ENCODE measurements at regions not wholly inside any gene's neighbourhood (a gene's known extent, or its start where the extent isn't known, plus 50 kb on each side); places are given as distances from the start of the nearest gene placed in this dataset.

DNA sequence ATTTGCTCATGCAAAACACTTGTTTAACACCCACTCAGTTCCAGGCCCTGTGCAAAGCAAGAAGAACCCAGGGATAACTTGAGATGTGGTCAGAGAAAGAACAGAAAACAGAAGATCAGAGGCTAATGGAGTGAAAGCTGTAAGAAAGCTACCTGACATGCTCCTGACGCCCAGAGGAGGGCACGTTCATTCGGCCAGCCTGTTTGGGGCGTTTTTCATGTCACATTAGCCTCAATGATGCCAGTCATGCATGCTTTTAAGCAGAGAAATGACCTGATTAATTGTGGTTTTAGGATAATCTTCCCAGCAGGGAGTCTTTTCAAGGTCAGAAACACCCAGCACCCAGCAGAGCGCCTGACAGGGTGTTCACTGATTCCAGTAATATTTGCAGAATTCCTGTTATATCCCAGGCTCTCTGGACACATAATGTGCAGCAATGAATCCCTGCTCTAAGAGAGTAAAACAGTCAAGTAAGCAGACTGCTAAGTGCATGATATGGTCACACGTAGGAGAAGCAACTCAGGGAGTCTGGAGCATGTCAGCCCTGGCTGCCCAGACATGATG, 320.0 kb downstream of the LRATD1 start:
- Histone ChIP-seq H3K9me3 (replicated peaks; ENCODE audit: control insufficient read depth, low read depth, low read length) (no peaks in the 10 kb centered on the region), H3K4me3 (ENCODE audit: low read length) (no peak overlapping the region), H3K27me3 (ENCODE audit: control insufficient read depth, insufficient read depth, low read length) (no peaks in the 10 kb centered on the region), H3K36me3 (ENCODE audit: control insufficient read depth, insufficient read depth, low read length) (no peaks in the 10 kb centered on the region), H3K4me1 (ENCODE audit: control insufficient read depth, insufficient read depth, low read length) (no peaks in the 10 kb centered on the region), H3K27ac (ENCODE audit: low read length) (no peak overlapping the region)
- WGBS (ENCODE audit: insufficient coverage): 83% methylated on average over 6 of the region's 6 CpGs
- DNase-seq: no peak

DNA sequence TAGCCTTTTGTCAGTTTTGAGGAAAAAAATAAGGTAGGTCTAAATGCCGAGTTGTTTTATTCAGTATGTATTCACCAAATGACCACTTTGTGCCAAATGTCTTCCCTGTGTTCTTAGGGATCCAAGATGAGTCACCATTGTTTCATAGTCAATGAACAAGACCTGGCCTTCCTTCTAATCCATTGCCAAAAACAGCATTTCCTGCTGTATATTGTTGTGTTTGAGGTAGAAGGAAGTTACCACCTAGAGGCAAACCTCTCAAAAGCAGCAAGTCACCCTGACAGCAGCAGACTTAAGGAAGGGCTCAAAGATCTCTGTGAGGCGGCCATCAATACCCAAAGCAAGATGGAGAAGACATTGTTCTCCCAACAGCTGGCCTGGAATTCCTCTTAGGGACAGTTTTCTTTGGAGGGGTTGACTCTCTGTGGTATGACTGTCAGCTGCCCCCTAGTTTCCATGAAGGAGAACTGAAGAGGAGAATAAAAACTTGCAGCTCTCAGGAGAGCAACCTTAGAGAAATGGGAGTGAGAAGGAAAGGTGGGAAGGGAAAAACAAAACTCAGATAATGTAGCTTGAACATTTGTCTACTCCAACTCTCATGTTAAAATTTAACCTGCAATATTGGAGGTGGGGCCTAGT, 328.3 kb downstream of the LRATD1 start:
- DNase-seq: no peak
- Histone ChIP-seq H3K27me3 (ENCODE audit: control insufficient read depth, insufficient read depth, low read length) (no peaks in the 10 kb centered on the region), H3K36me3 (ENCODE audit: control insufficient read depth, insufficient read depth, low read length) (no peaks in the 10 kb centered on the region), H3K9me3 (replicated peaks; ENCODE audit: control insufficient read depth, low read depth, low read length) (no peaks in the 10 kb centered on the region), H3K27ac (ENCODE audit: low read length) (no peak overlapping the region), H3K4me1 (ENCODE audit: control insufficient read depth, insufficient read depth, low read length) (no peaks in the 10 kb centered on the region), H3K4me3 (ENCODE audit: low read length) (no peak overlapping the region)
- no CpG with 5 or more reads among the region's 2 CpGs for WGBS (ENCODE audit: insufficient coverage)

DNA sequence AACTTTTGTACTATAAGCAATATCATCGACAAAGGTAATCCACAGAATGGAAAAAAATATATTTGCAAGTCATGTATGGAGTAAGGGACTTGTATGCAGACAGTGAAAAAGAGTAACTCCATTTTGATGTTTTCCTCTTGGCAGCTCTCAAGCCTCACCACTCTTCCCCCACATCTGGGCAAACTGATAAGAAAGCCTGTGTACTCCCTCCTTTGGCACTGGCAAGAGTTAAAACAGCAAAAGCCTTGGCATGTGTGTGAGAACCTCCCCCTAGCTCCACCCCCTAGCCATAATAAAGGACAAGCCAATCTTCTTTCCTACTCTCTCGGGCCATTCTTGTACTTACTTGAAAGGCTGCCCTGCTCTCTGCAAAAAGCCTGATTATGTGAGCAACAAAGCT, 335.2 kb downstream of the LRATD1 start:
- no peak for DNase-seq
- H3K4me3 ChIP-seq (ENCODE audit: low read length): no peak overlapping the region
- H3K27ac ChIP-seq (ENCODE audit: low read length): no peak overlapping the region
- H3K27me3 ChIP-seq (ENCODE audit: control insufficient read depth, insufficient read depth, low read length): no peaks in the 10 kb centered on the region
- no CpG with 5 or more reads among the region's 2 CpGs for WGBS (ENCODE audit: insufficient coverage)
- no peaks in the 10 kb centered on the region for H3K4me1 ChIP-seq (ENCODE audit: control insufficient read depth, insufficient read depth, low read length)
- no peaks in the 10 kb centered on the region for H3K9me3 ChIP-seq (replicated peaks; ENCODE audit: control insufficient read depth, low read depth, low read length)
- no peaks in the 10 kb centered on the region for H3K36me3 ChIP-seq (ENCODE audit: control insufficient read depth, insufficient read depth, low read length)

DNA sequence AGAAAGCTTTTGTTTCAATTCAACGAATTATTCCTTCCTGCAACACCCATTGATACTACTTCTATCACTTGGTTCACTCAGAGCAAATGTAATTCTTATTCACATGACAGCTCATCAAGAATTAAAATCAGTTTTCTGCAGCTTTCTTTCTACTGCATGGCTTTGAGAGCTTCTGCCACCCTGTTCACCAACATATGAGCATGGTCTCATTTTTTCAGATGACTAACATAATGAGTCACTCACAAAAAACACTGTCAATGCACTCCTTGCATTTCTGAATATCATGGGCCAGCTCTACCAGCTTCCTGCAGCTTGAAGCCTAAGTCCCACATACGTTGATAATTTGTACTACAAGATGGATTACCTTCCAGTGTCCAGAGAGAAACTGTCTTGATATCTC, 342.9 kb downstream of the LRATD1 start:
- no peaks in the 10 kb centered on the region for H3K36me3 ChIP-seq (ENCODE audit: control insufficient read depth, insufficient read depth, low read length)
- no peaks in the 10 kb centered on the region for H3K9me3 ChIP-seq (replicated peaks; ENCODE audit: control insufficient read depth, low read depth, low read length)
- no peak overlapping the region for H3K27ac ChIP-seq (ENCODE audit: low read length)
- no peaks in the 10 kb centered on the region for H3K4me1 ChIP-seq (ENCODE audit: control insufficient read depth, insufficient read depth, low read length)
- H3K4me3 ChIP-seq (ENCODE audit: low read length): no peak overlapping the region
- 88% methylated on average over 1 of the region's 2 CpGs for WGBS (ENCODE audit: insufficient coverage)
- no peak for DNase-seq
- no peaks in the 10 kb centered on the region for H3K27me3 ChIP-seq (ENCODE audit: control insufficient read depth, insufficient read depth, low read length)

DNA sequence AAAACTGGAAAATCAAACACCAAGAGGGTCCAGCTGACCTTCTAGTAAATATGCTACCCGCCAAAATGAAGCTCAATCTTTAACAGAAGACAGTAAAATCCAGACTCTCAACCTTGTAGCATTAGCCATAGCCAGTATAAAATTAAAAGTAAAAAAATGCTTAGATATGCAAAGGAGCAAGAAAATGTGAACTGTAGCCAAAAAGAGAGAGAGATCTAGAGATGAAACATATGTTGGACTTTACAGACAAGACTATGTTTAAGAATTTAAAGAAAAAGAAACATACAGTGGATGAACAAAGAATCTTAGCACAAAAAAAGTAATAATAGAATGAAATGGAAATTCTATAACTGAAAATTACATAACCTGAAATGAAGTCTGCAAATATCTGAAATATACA, 344.5 kb downstream of the LRATD1 start:
- no peaks in the 10 kb centered on the region for H3K36me3 ChIP-seq (ENCODE audit: control insufficient read depth, insufficient read depth, low read length)
- WGBS (ENCODE audit: insufficient coverage): no CpG with 5 or more reads among the region's 1 CpG
- no peak overlapping the region for H3K4me3 ChIP-seq (ENCODE audit: low read length)
- peak; percentile 19 for DNase-seq
- H3K9me3 ChIP-seq (replicated peaks; ENCODE audit: control insufficient read depth, low read depth, low read length): no peaks in the 10 kb centered on the region
- H3K27ac ChIP-seq (ENCODE audit: low read length): no peak overlapping the region
- no peaks in the 10 kb centered on the region for H3K27me3 ChIP-seq (ENCODE audit: control insufficient read depth, insufficient read depth, low read length)
- H3K4me1 ChIP-seq (ENCODE audit: control insufficient read depth, insufficient read depth, low read length): no peaks in the 10 kb centered on the region

DNA sequence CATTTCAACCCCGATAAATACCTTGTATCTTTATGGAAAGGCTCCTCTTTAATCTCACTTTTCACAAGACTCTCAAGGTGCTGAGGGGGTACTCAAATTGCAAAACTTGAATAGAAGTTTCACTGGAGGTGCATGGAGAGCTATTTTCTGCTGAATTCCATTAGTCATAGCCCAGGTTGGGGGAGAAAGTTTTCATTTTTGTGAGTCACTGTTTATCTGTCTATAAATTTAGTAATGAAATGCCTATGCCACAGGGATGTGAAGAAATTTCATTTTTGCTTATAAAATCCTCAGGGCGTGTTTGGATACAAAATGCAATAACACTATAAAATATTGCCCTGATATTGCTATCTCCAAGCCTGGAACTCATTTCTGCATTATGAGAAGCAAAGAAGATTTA, 346.3 kb downstream of the LRATD1 start:
- Histone ChIP-seq H3K27ac (ENCODE audit: low read length) (no peak overlapping the region), H3K27me3 (ENCODE audit: control insufficient read depth, insufficient read depth, low read length) (no peaks in the 10 kb centered on the region), H3K4me1 (ENCODE audit: control insufficient read depth, insufficient read depth, low read length) (no peaks in the 10 kb centered on the region), H3K4me3 (ENCODE audit: low read length) (no peak overlapping the region), H3K36me3 (ENCODE audit: control insufficient read depth, insufficient read depth, low read length) (no peaks in the 10 kb centered on the region), H3K9me3 (replicated peaks; ENCODE audit: control insufficient read depth, low read depth, low read length) (no peaks in the 10 kb centered on the region)
- no CpG with 5 or more reads among the region's 2 CpGs for WGBS (ENCODE audit: insufficient coverage)
- no peak for DNase-seq

DNA sequence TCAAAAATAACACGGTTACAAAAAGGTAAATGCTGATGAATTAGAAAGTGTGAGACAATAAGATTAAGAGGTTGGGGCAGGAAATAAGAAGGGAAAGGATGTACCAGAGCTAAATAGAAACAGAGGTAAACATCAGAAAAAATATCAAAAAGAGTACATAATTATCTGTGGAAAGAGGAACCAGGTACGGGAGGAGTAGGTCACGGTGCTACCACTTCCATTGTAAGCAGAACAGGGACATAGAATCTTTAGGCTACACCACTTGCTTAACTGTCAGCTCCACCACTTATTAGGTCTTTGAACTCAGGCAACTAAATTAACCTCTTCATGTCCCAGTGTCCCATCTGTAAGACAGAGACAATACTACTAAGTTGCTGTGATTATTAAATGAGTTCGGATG, 350.3 kb downstream of the LRATD1 start:
- Histone ChIP-seq H3K9me3 (replicated peaks; ENCODE audit: control insufficient read depth, low read depth, low read length) (no peaks in the 10 kb centered on the region), H3K36me3 (ENCODE audit: control insufficient read depth, insufficient read depth, low read length) (no peaks in the 10 kb centered on the region), H3K4me3 (ENCODE audit: low read length) (no peak overlapping the region), H3K27me3 (ENCODE audit: control insufficient read depth, insufficient read depth, low read length) (no peaks in the 10 kb centered on the region), H3K27ac (ENCODE audit: low read length) (no peak overlapping the region), H3K4me1 (ENCODE audit: control insufficient read depth, insufficient read depth, low read length) (no peaks in the 10 kb centered on the region)
- DNase-seq: no peak
- no CpG with 5 or more reads among the region's 4 CpGs for WGBS (ENCODE audit: insufficient coverage)

DNA sequence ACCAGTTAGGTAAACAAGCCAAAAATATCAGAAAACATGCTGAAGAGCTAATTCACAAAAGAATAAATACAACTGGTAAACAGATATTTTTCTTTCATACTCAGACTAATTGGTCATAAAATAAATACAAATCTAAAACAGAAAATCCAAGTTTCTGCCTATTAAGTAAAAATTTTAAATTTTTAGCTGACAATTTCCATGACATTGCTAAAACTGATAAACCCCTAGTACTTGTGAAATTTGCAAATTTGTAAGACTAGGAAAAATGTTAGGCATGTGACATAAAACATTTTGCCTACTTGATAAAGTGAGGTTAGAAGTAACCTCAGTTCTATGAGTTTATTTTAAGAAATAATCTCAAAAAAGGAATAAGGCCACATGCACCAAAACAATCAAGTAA, 356.1 kb downstream of the LRATD1 start:
- DNase-seq: no peak
- Histone ChIP-seq H3K4me1 (ENCODE audit: control insufficient read depth, insufficient read depth, low read length) (no peaks in the 10 kb centered on the region), H3K27me3 (ENCODE audit: control insufficient read depth, insufficient read depth, low read length) (no peaks in the 10 kb centered on the region), H3K36me3 (ENCODE audit: control insufficient read depth, insufficient read depth, low read length) (no peaks in the 10 kb centered on the region), H3K27ac (ENCODE audit: low read length) (no peak overlapping the region), H3K4me3 (ENCODE audit: low read length) (no peak overlapping the region), H3K9me3 (replicated peaks; ENCODE audit: control insufficient read depth, low read depth, low read length) (no peaks in the 10 kb centered on the region)

DNA sequence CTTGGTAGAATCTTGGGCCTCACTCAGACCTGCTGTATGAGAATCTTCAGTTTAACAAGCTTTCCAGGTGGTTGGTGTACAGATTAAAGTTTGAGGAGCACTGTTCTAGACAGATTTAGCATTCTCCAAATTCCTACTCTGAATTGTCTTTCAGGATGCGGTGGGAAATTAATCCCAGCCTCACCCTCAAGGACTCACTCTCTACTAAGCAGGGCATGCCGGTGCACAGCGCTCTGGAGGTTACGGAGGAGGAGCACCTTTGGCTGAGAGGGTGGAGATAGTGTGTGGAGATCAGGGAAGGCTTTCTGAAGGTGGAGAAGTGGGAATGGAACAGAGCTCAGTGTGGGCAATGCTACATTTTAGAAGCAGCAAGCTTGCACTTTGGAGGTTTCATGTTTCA, 359.2 kb downstream of the LRATD1 start:
- Histone ChIP-seq H3K36me3 (ENCODE audit: control insufficient read depth, insufficient read depth, low read length) (no peaks in the 10 kb centered on the region), H3K4me1 (ENCODE audit: control insufficient read depth, insufficient read depth, low read length) (no peaks in the 10 kb centered on the region), H3K27ac (ENCODE audit: low read length) (no peak overlapping the region), H3K4me3 (ENCODE audit: low read length) (no peak overlapping the region), H3K27me3 (ENCODE audit: control insufficient read depth, insufficient read depth, low read length) (no peaks in the 10 kb centered on the region), H3K9me3 (replicated peaks; ENCODE audit: control insufficient read depth, low read depth, low read length) (no peaks in the 10 kb centered on the region)
- WGBS (ENCODE audit: insufficient coverage): 92% methylated on average over 2 of the region's 4 CpGs
- DNase-seq: no peak

DNA sequence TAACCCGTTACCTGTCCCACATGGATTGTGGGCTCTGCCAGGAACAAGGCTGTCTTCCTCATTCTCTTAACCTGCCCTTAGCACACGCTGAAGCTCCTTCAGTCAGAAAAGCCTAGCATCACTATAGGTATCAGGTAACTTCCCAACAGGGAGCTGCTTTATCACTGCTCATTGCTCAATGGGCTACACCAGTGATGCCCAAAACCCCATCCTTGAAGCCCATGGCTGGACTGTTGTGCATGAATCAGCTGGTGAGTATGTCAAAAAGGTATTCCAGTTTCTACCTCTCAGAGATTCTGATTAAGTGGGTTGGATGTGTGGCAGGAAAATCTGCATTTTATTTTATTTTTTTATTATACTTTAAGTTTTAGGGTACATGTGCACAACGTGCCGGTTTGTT, 362.2 kb downstream of the LRATD1 start:
- no peaks in the 10 kb centered on the region for H3K4me1 ChIP-seq (ENCODE audit: control insufficient read depth, insufficient read depth, low read length)
- WGBS (ENCODE audit: insufficient coverage): 80% methylated on average over 2 of the region's 4 CpGs
- no peak for DNase-seq
- no peaks in the 10 kb centered on the region for H3K36me3 ChIP-seq (ENCODE audit: control insufficient read depth, insufficient read depth, low read length)
- no peaks in the 10 kb centered on the region for H3K27me3 ChIP-seq (ENCODE audit: control insufficient read depth, insufficient read depth, low read length)
- no peak overlapping the region for H3K27ac ChIP-seq (ENCODE audit: low read length)
- H3K9me3 ChIP-seq (replicated peaks; ENCODE audit: control insufficient read depth, low read depth, low read length): no peaks in the 10 kb centered on the region
- H3K4me3 ChIP-seq (ENCODE audit: low read length): no peak overlapping the region
